Mesenchymal stem cell (in vitro differentiated cells and primary cell): ENCODE measurements at regions not wholly inside any gene's neighbourhood (a gene's known extent, or its start where the extent isn't known, plus 50 kb on each side); places are given as distances from the start of the nearest gene placed in this dataset.
A peak's percentile ranks its signal among the peaks of the same experiment; 100 is the strongest.

Experiments used
- DNase-seq: peaks from one replicate; pipeline ENCODE4 v3.0.0-alpha.2; 2013
- H2AFZ ChIP-seq: one replicate; pipeline ENCODE4 v1.6.1; 2013; ENCODE audit warnings: low read depth, mild to moderate bottlenecking, control low read depth, inconsistent platforms, low read length, moderate library complexity
- H2AK5ac ChIP-seq: 2 replicates; pipeline ENCODE4 v1.6.1; 2013; ENCODE audit warnings: low read length, moderate library complexity, mild to moderate bottlenecking, inconsistent platforms; ENCODE audit not compliant: severe bottlenecking
- H2BK120ac ChIP-seq: one replicate; pipeline ENCODE4 v1.6.1; 2013; ENCODE audit warnings: low read depth, mild to moderate bottlenecking, inconsistent platforms, low read length, moderate library complexity
- H2BK12ac ChIP-seq, 2 experiments: one replicate each; pipeline ENCODE4 v1.6.1; 2013; ENCODE audit warnings: inconsistent platforms in 2 of 2, low read length in 2 of 2, mild to moderate bottlenecking in 2 of 2, moderate library complexity in 2 of 2, control low read depth in 1 of 2
- H2BK15ac ChIP-seq: one replicate; pipeline ENCODE4 v1.6.1; 2013; ENCODE audit warnings: mild to moderate bottlenecking, low read depth, inconsistent platforms; ENCODE audit not compliant: poor library complexity, severe bottlenecking
- H2BK5ac ChIP-seq: 2 replicates; pipeline ENCODE4 v1.6.1; 2013; ENCODE audit warnings: low read depth, mild to moderate bottlenecking, low read length, control low read depth, inconsistent platforms; ENCODE audit not compliant: poor library complexity, severe bottlenecking
- H3K14ac ChIP-seq, 2 experiments: one replicate each; pipeline ENCODE4 v1.6.1; 2013; ENCODE audit warnings: inconsistent platforms in 2 of 2, low read length in 2 of 2, control low read depth in 1 of 2, mild to moderate bottlenecking in 1 of 2, moderate library complexity in 1 of 2
- H3K18ac ChIP-seq, 2 experiments: one replicate each; pipeline ENCODE4 v1.6.1; 2013; ENCODE audit warnings: inconsistent platforms in 2 of 2, low read length in 2 of 2, control low read depth in 1 of 2, low read depth in 1 of 2, mild to moderate bottlenecking in 1 of 2
- H3K23ac ChIP-seq, 2 experiments: one replicate each; pipeline ENCODE4 v1.6.1; 2013; ENCODE audit warnings: inconsistent platforms in 2 of 2, low read length in 2 of 2, mild to moderate bottlenecking in 2 of 2, moderate library complexity in 2 of 2, control low read depth in 1 of 2
- H3K27ac ChIP-seq: 2 replicates; pipeline ENCODE4 v1.5.1; 2013; ENCODE audit warnings: mild to moderate bottlenecking, moderate library complexity, low read length, control low read depth, inconsistent platforms; ENCODE audit not compliant: poor library complexity, severe bottlenecking
- H3K27me3 ChIP-seq, 2 experiments: 2 replicates each; pipeline versions ENCODE4 v1.6.1 to v1.7.0; 2013; ENCODE audit warnings: low read length in 2 of 2, mild to moderate bottlenecking in 2 of 2, moderate library complexity in 2 of 2, control low read depth in 1 of 2, inconsistent platforms in 1 of 2; ENCODE audit not compliant: control insufficient read depth in 1 of 2, insufficient read depth in 1 of 2
- H3K36me3 ChIP-seq, 2 experiments: 2 replicates each; pipeline versions ENCODE4 v1.6.1 to v1.7.0; 2013; ENCODE audit warnings: low read length in 2 of 2, control low read depth in 1 of 2, inconsistent platforms in 1 of 2, low read depth in 1 of 2, mild to moderate bottlenecking in 1 of 2; ENCODE audit not compliant: insufficient read depth in 2 of 2, control insufficient read depth in 1 of 2
- H3K4ac ChIP-seq, 2 experiments: one replicate each; pipeline ENCODE4 v1.6.1; 2013; ENCODE audit warnings: inconsistent platforms in 2 of 2, low read length in 2 of 2, mild to moderate bottlenecking in 2 of 2, moderate library complexity in 2 of 2, control low read depth in 1 of 2, low read depth in 1 of 2
- H3K4me1 ChIP-seq: 2 replicates; pipeline ENCODE4 v1.6.1; 2013; ENCODE audit warnings: low read depth, low read length, control low read depth; ENCODE audit not compliant: control insufficient read depth, insufficient read depth
- H3K4me2 ChIP-seq: 2 replicates; pipeline ENCODE4 v1.6.1; 2013; ENCODE audit warnings: low read length, mild to moderate bottlenecking, inconsistent platforms; ENCODE audit not compliant: poor library complexity, severe bottlenecking
- H3K4me3 ChIP-seq, 2 experiments: 2 replicates each; pipeline versions ENCODE4 v1.5.1 to v1.7.0; 2013; ENCODE audit warnings: low read length in 2 of 2, mild to moderate bottlenecking in 2 of 2, control low read depth in 1 of 2, low read depth in 1 of 2; ENCODE audit not compliant: insufficient read depth in 1 of 2
- H3K79me1 ChIP-seq: replicated peaks from 2 replicates; pipeline ENCODE4 v1.6.1; 2013; ENCODE audit warnings: mild to moderate bottlenecking, control low read depth, low read length, inconsistent platforms; ENCODE audit not compliant: poor library complexity, severe bottlenecking
- H3K9ac ChIP-seq: 2 replicates; pipeline ENCODE4 v1.7.0; 2013; ENCODE audit warnings: mild to moderate bottlenecking, low read length, moderate library complexity
- H3K9me3 ChIP-seq: 2 replicates; pipeline ENCODE4 v1.7.0; 2013; ENCODE audit warnings: mild to moderate bottlenecking, low read length; ENCODE audit not compliant: control insufficient read depth
- H4K8ac ChIP-seq: one replicate; pipeline ENCODE4 v1.6.1; 2013; ENCODE audit warnings: inconsistent platforms, mild to moderate bottlenecking, low read length, moderate library complexity
- H4K91ac ChIP-seq: one replicate; pipeline ENCODE4 v1.6.1; 2013; ENCODE audit warnings: mild to moderate bottlenecking, low read length, inconsistent platforms
- WGBS: methylation state at CpG from one replicate; pipeline ENCODE4 v1.1.7; 2013; ENCODE audit warnings: mixed read lengths; 5-methylcytosine and 5-hydroxymethylcytosine counted together

- no peak overlapping the region for H3K4me2 ChIP-seq
- H2AFZ ChIP-seq: no peak overlapping the region
- no peak overlapping the region for H2BK12ac ChIP-seq
- no peak overlapping the region for H3K9ac ChIP-seq
- H3K4ac ChIP-seq: no peak overlapping the region
- H2BK15ac ChIP-seq: no peak overlapping the region
- H3K23ac ChIP-seq: no peak overlapping the region
- H3K14ac ChIP-seq: no peak overlapping the region
- no peaks in the 10 kb centered on the region for H3K27me3 ChIP-seq
- no peak overlapping the region for H4K8ac ChIP-seq
- H3K9me3 ChIP-seq: no peaks in the 10 kb centered on the region
- no peak for DNase-seq
- no peak overlapping the region for H3K27ac ChIP-seq
- no peak overlapping the region for H3K4me3 ChIP-seq
- no peak overlapping the region for H2BK5ac ChIP-seq
- no peak overlapping the region for H2BK120ac ChIP-seq
- H3K4me1 ChIP-seq: no peaks in the 10 kb centered on the region
- no peak overlapping the region for H2AK5ac ChIP-seq
- WGBS: 100% methylated on average over 1 of the region's 4 CpGs
- no peak overlapping the region for H4K91ac ChIP-seq
- H3K18ac ChIP-seq: no peak overlapping the region
- H3K36me3 ChIP-seq: no peaks in the 10 kb centered on the region
- no peaks in the 10 kb centered on the region for H3K79me1 ChIP-seq
Measured at GRCh38 chrX:3550871-3551270, 162.6 kb downstream of the PRKX start.

- no peak overlapping the region for H4K8ac ChIP-seq
- peak; percentile 34 for DNase-seq
- H3K9ac ChIP-seq: no peak overlapping the region
- no peaks in the 10 kb centered on the region for H3K9me3 ChIP-seq
- no peak overlapping the region for H2BK120ac ChIP-seq
- no peak overlapping the region for H3K23ac ChIP-seq
- H4K91ac ChIP-seq: no peak overlapping the region
- peak overlapping the region in 1 of 2 experiments; percentile 16 for H2BK12ac ChIP-seq
- H3K27ac ChIP-seq: no peak overlapping the region
- H2AK5ac ChIP-seq: no peak overlapping the region
- H2BK15ac ChIP-seq: no peak overlapping the region
- no peak overlapping the region for H2AFZ ChIP-seq
- 95% methylated on average over 5 of the region's 8 CpGs for WGBS
- no peak overlapping the region for H3K4ac ChIP-seq
- no peak overlapping the region for H3K14ac ChIP-seq
- no peak overlapping the region for H3K4me2 ChIP-seq
- no peak overlapping the region for H3K4me3 ChIP-seq
- no peak overlapping the region for H3K18ac ChIP-seq
- H2BK5ac ChIP-seq: no peak overlapping the region
- H3K27me3 ChIP-seq: no peaks in the 10 kb centered on the region
- H3K36me3 ChIP-seq: no peaks in the 10 kb centered on the region
- H3K79me1 ChIP-seq: no peaks in the 10 kb centered on the region
- H3K4me1 ChIP-seq: no peaks in the 10 kb centered on the region
Measured at GRCh38 chrX:3550160-3550751, 163.2 kb downstream of the PRKX start.

GRCh38 chrX:3549411-3549911 lies 164.0 kb downstream of the PRKX start:
- no peak overlapping the region for H2BK5ac ChIP-seq
- no peak overlapping the region for H3K23ac ChIP-seq
- H3K18ac ChIP-seq: peak overlapping the region; percentile 66 to 71
- DNase-seq: peak; percentile 84
- peak overlapping the region in 1 of 2 experiments; percentile 37 for H2BK12ac ChIP-seq
- H4K91ac ChIP-seq: peak overlapping the region; percentile 12
- H3K4ac ChIP-seq: peak overlapping the region in 1 of 2 experiments; percentile 89
- peak overlapping the region; percentile 80 for H3K9ac ChIP-seq
- H3K36me3 ChIP-seq: no peaks in the 10 kb centered on the region
- 50% methylated on average over 8 of the region's 13 CpGs for WGBS
- no peak overlapping the region for H2AK5ac ChIP-seq
- no peak overlapping the region for H2AFZ ChIP-seq
- H3K9me3 ChIP-seq: no peaks in the 10 kb centered on the region
- no peaks in the 10 kb centered on the region for H3K4me1 ChIP-seq
- no peak overlapping the region for H3K14ac ChIP-seq
- H3K27me3 ChIP-seq: no peaks in the 10 kb centered on the region
- no peak overlapping the region for H3K4me2 ChIP-seq
- peak overlapping the region in 1 of 2 experiments; percentile 72 for H3K4me3 ChIP-seq
- no peaks in the 10 kb centered on the region for H3K79me1 ChIP-seq
- H2BK120ac ChIP-seq: no peak overlapping the region
- H3K27ac ChIP-seq: no peak overlapping the region
- H2BK15ac ChIP-seq: no peak overlapping the region
- peak overlapping the region; percentile 60 for H4K8ac ChIP-seq

- WGBS: 30% methylated on average over 8 of the region's 15 CpGs
Measured at GRCh38 chrX:3548765-3549391, 164.6 kb downstream of the PRKX start.

More at GRCh38 chrX:3548765-3549391, 164.6 kb downstream of the PRKX start:
- H3K18ac ChIP-seq: no peak overlapping the region
- no peaks in the 10 kb centered on the region for H3K27me3 ChIP-seq
- H2BK12ac ChIP-seq: no peak overlapping the region
- H2BK120ac ChIP-seq: no peak overlapping the region
- H3K4me1 ChIP-seq: no peaks in the 10 kb centered on the region
- H3K9me3 ChIP-seq: no peaks in the 10 kb centered on the region
- H2AFZ ChIP-seq: no peak overlapping the region
- H3K27ac ChIP-seq: no peak overlapping the region
- H2BK5ac ChIP-seq: no peak overlapping the region
- no peaks in the 10 kb centered on the region for H3K79me1 ChIP-seq
- H3K4me3 ChIP-seq: peak overlapping the region in 1 of 2 experiments; percentile 72
- H3K23ac ChIP-seq: no peak overlapping the region
- H4K8ac ChIP-seq: no peak overlapping the region
- DNase-seq: peak; percentile 88
- no peak overlapping the region for H4K91ac ChIP-seq
- H3K4me2 ChIP-seq: no peak overlapping the region
- no peaks in the 10 kb centered on the region for H3K36me3 ChIP-seq
- H3K14ac ChIP-seq: no peak overlapping the region
- no peak overlapping the region for H2AK5ac ChIP-seq
- no peak overlapping the region for H3K4ac ChIP-seq
- H2BK15ac ChIP-seq: no peak overlapping the region
- peak overlapping the region; percentile 80 for H3K9ac ChIP-seq
